ENCODE measurements at regions not wholly inside any gene's neighbourhood (a gene's known extent, or its start where the extent isn't known, plus 50 kb on each side); places are given as distances from the start of the nearest gene placed in this dataset.

GRCh38 chr5:92492908-92493307 lies 1088.1 kb downstream of the NR2F1-AS1 start:
- H3K4me3 Mint-ChIP-seq (ENCODE audit: low read depth, unreplicated experiment) = no peak overlapping the region
- DNase-seq = no peak
- no peaks in the 10 kb centered on the region for H3K36me3 Mint-ChIP-seq (ENCODE audit: insufficient read depth, unreplicated experiment)
- H3K9me3 Mint-ChIP-seq (ENCODE audit: low read depth, unreplicated experiment) = no peaks in the 10 kb centered on the region
- no peak for TF ChIP-seq CTCF (IDR thresholded peaks at IDR 0.05; ENCODE audit: unreplicated experiment)
- intact Hi-C loops (cut with micrococcal nuclease; ENCODE audit: unreplicated experiment) = no loop called here
- no TSS peak for BruUV-seq (replicated peaks)
- CTCF ChIA-PET = interaction anchor here (1.1 kb wide), 1 partner anchor 11 kb away, joined by 4 read pairs; no protein-coding TSS in a partner anchor
- H3K27ac Mint-ChIP-seq (ENCODE audit: unreplicated experiment) = no peak overlapping the region
- no peaks in the 10 kb centered on the region for H3K4me1 Mint-ChIP-seq (ENCODE audit: low read depth, unreplicated experiment)
- H3K27me3 Mint-ChIP-seq (ENCODE audit: unreplicated experiment) = no peaks in the 10 kb centered on the region

GRCh38 chr5:92484484-92484883 lies 1096.5 kb downstream of the NR2F1-AS1 start:
- no peak for DNase-seq
- no peak for TF ChIP-seq CTCF (IDR thresholded peaks at IDR 0.05; ENCODE audit: unreplicated experiment)
- BruUV-seq (replicated peaks) = no TSS peak
- intact Hi-C loops (cut with micrococcal nuclease; ENCODE audit: unreplicated experiment) = no loop called here
- no peaks in the 10 kb centered on the region for H3K4me1 Mint-ChIP-seq (ENCODE audit: low read depth, unreplicated experiment)
- CTCF ChIA-PET = no interaction called here
- H3K27ac Mint-ChIP-seq (ENCODE audit: unreplicated experiment) = no peak overlapping the region
- H3K36me3 Mint-ChIP-seq (ENCODE audit: insufficient read depth, unreplicated experiment) = no peaks in the 10 kb centered on the region
- H3K4me3 Mint-ChIP-seq (ENCODE audit: low read depth, unreplicated experiment) = no peak overlapping the region
- H3K27me3 Mint-ChIP-seq (ENCODE audit: unreplicated experiment) = no peaks in the 10 kb centered on the region
- H3K9me3 Mint-ChIP-seq (ENCODE audit: low read depth, unreplicated experiment) = no peaks in the 10 kb centered on the region

GRCh38 chr5:92472981-92473566 lies 1090.0 kb upstream of the ARRDC3 start:
- H3K36me3 Mint-ChIP-seq (ENCODE audit: insufficient read depth, unreplicated experiment) = no peaks in the 10 kb centered on the region
- H3K4me1 Mint-ChIP-seq (ENCODE audit: low read depth, unreplicated experiment) = no peaks in the 10 kb centered on the region
- BruUV-seq (replicated peaks) = no TSS peak
- TF ChIP-seq CTCF (IDR thresholded peaks at IDR 0.05; ENCODE audit: unreplicated experiment) = no peak
- peaks cover 16% of the 10 kb centered on the region for H3K9me3 Mint-ChIP-seq (ENCODE audit: low read depth, unreplicated experiment)
- CTCF ChIA-PET = no interaction called here
- no peak overlapping the region for H3K27ac Mint-ChIP-seq (ENCODE audit: unreplicated experiment)
- intact Hi-C loops (cut with micrococcal nuclease; ENCODE audit: unreplicated experiment) = no loop called here
- H3K27me3 Mint-ChIP-seq (ENCODE audit: unreplicated experiment) = no peaks in the 10 kb centered on the region
- no peak for DNase-seq
- H3K4me3 Mint-ChIP-seq (ENCODE audit: low read depth, unreplicated experiment) = no peak overlapping the region

GRCh38 chr5:92471861-92472260 lies 1088.7 kb upstream of the ARRDC3 start:
- Mint-ChIP-seq H3K4me3 (ENCODE audit: low read depth, unreplicated experiment) (no peak overlapping the region), H3K27me3 (ENCODE audit: unreplicated experiment) (no peaks in the 10 kb centered on the region), H3K36me3 (ENCODE audit: insufficient read depth, unreplicated experiment) (no peaks in the 10 kb centered on the region), H3K4me1 (ENCODE audit: low read depth, unreplicated experiment) (no peaks in the 10 kb centered on the region), H3K9me3 (ENCODE audit: low read depth, unreplicated experiment) (peaks cover 16% of the 10 kb centered on the region), H3K27ac (ENCODE audit: unreplicated experiment) (no peak overlapping the region)
- DNase-seq = no peak
- intact Hi-C loops (cut with micrococcal nuclease; ENCODE audit: unreplicated experiment) = no loop called here
- CTCF ChIA-PET = no interaction called here
- TF ChIP-seq CTCF (IDR thresholded peaks at IDR 0.05; ENCODE audit: unreplicated experiment) = no peak
- no TSS peak for BruUV-seq (replicated peaks)
